Mesenchymal stem cell (in vitro differentiated cells and primary cell): ENCODE measurements at regions not wholly inside any gene's neighbourhood (a gene's known extent, or its start where the extent isn't known, plus 50 kb on each side); places are given as distances from the start of the nearest gene placed in this dataset.

ENCODE experiments used
- DNase-seq: peaks from one replicate; pipeline ENCODE4 v3.0.0-alpha.2; 2013
- H2AFZ ChIP-seq: one replicate; pipeline ENCODE4 v1.6.1; 2013; ENCODE audit warnings: low read depth, mild to moderate bottlenecking, control low read depth, inconsistent platforms, low read length, moderate library complexity
- H2AK5ac ChIP-seq: 2 replicates; pipeline ENCODE4 v1.6.1; 2013; ENCODE audit warnings: low read length, moderate library complexity, mild to moderate bottlenecking, inconsistent platforms; ENCODE audit not compliant: severe bottlenecking
- H2BK120ac ChIP-seq: one replicate; pipeline ENCODE4 v1.6.1; 2013; ENCODE audit warnings: low read depth, mild to moderate bottlenecking, inconsistent platforms, low read length, moderate library complexity
- H2BK12ac ChIP-seq, 2 experiments: one replicate each; pipeline ENCODE4 v1.6.1; 2013; ENCODE audit warnings: inconsistent platforms in 2 of 2, low read length in 2 of 2, mild to moderate bottlenecking in 2 of 2, moderate library complexity in 2 of 2, control low read depth in 1 of 2
- H2BK15ac ChIP-seq: one replicate; pipeline ENCODE4 v1.6.1; 2013; ENCODE audit warnings: mild to moderate bottlenecking, low read depth, inconsistent platforms; ENCODE audit not compliant: poor library complexity, severe bottlenecking
- H2BK5ac ChIP-seq: 2 replicates; pipeline ENCODE4 v1.6.1; 2013; ENCODE audit warnings: low read depth, mild to moderate bottlenecking, low read length, control low read depth, inconsistent platforms; ENCODE audit not compliant: poor library complexity, severe bottlenecking
- H3K14ac ChIP-seq, 2 experiments: one replicate each; pipeline ENCODE4 v1.6.1; 2013; ENCODE audit warnings: inconsistent platforms in 2 of 2, low read length in 2 of 2, control low read depth in 1 of 2, mild to moderate bottlenecking in 1 of 2, moderate library complexity in 1 of 2
- H3K18ac ChIP-seq, 2 experiments: one replicate each; pipeline ENCODE4 v1.6.1; 2013; ENCODE audit warnings: inconsistent platforms in 2 of 2, low read length in 2 of 2, control low read depth in 1 of 2, low read depth in 1 of 2, mild to moderate bottlenecking in 1 of 2
- H3K23ac ChIP-seq, 2 experiments: one replicate each; pipeline ENCODE4 v1.6.1; 2013; ENCODE audit warnings: inconsistent platforms in 2 of 2, low read length in 2 of 2, mild to moderate bottlenecking in 2 of 2, moderate library complexity in 2 of 2, control low read depth in 1 of 2
- H3K27ac ChIP-seq: 2 replicates; pipeline ENCODE4 v1.5.1; 2013; ENCODE audit warnings: mild to moderate bottlenecking, moderate library complexity, low read length, control low read depth, inconsistent platforms; ENCODE audit not compliant: poor library complexity, severe bottlenecking
- H3K27me3 ChIP-seq, 2 experiments: 2 replicates each; pipeline versions ENCODE4 v1.6.1 to v1.7.0; 2013; ENCODE audit warnings: low read length in 2 of 2, mild to moderate bottlenecking in 2 of 2, moderate library complexity in 2 of 2, control low read depth in 1 of 2, inconsistent platforms in 1 of 2; ENCODE audit not compliant: control insufficient read depth in 1 of 2, insufficient read depth in 1 of 2
- H3K36me3 ChIP-seq, 2 experiments: 2 replicates each; pipeline versions ENCODE4 v1.6.1 to v1.7.0; 2013; ENCODE audit warnings: low read length in 2 of 2, control low read depth in 1 of 2, inconsistent platforms in 1 of 2, low read depth in 1 of 2, mild to moderate bottlenecking in 1 of 2; ENCODE audit not compliant: insufficient read depth in 2 of 2, control insufficient read depth in 1 of 2
- H3K4ac ChIP-seq, 2 experiments: one replicate each; pipeline ENCODE4 v1.6.1; 2013; ENCODE audit warnings: inconsistent platforms in 2 of 2, low read length in 2 of 2, mild to moderate bottlenecking in 2 of 2, moderate library complexity in 2 of 2, control low read depth in 1 of 2, low read depth in 1 of 2
- H3K4me1 ChIP-seq: 2 replicates; pipeline ENCODE4 v1.6.1; 2013; ENCODE audit warnings: low read depth, low read length, control low read depth; ENCODE audit not compliant: control insufficient read depth, insufficient read depth
- H3K4me2 ChIP-seq: 2 replicates; pipeline ENCODE4 v1.6.1; 2013; ENCODE audit warnings: low read length, mild to moderate bottlenecking, inconsistent platforms; ENCODE audit not compliant: poor library complexity, severe bottlenecking
- H3K4me3 ChIP-seq, 2 experiments: 2 replicates each; pipeline versions ENCODE4 v1.5.1 to v1.7.0; 2013; ENCODE audit warnings: low read length in 2 of 2, mild to moderate bottlenecking in 2 of 2, control low read depth in 1 of 2, low read depth in 1 of 2; ENCODE audit not compliant: insufficient read depth in 1 of 2
- H3K79me1 ChIP-seq: replicated peaks from 2 replicates; pipeline ENCODE4 v1.6.1; 2013; ENCODE audit warnings: mild to moderate bottlenecking, control low read depth, low read length, inconsistent platforms; ENCODE audit not compliant: poor library complexity, severe bottlenecking
- H3K9ac ChIP-seq: 2 replicates; pipeline ENCODE4 v1.7.0; 2013; ENCODE audit warnings: mild to moderate bottlenecking, low read length, moderate library complexity
- H3K9me3 ChIP-seq: 2 replicates; pipeline ENCODE4 v1.7.0; 2013; ENCODE audit warnings: mild to moderate bottlenecking, low read length; ENCODE audit not compliant: control insufficient read depth
- H4K8ac ChIP-seq: one replicate; pipeline ENCODE4 v1.6.1; 2013; ENCODE audit warnings: inconsistent platforms, mild to moderate bottlenecking, low read length, moderate library complexity
- H4K91ac ChIP-seq: one replicate; pipeline ENCODE4 v1.6.1; 2013; ENCODE audit warnings: mild to moderate bottlenecking, low read length, inconsistent platforms
- WGBS: methylation state at CpG from one replicate; pipeline ENCODE4 v1.1.7; 2013; ENCODE audit warnings: mixed read lengths; 5-methylcytosine and 5-hydroxymethylcytosine counted together

- H4K8ac ChIP-seq: no peak overlapping the region
- no peak overlapping the region for H2AK5ac ChIP-seq
- H4K91ac ChIP-seq: no peak overlapping the region
- no peaks in the 10 kb centered on the region for H3K79me1 ChIP-seq
- H3K27ac ChIP-seq: no peak overlapping the region
- H3K4ac ChIP-seq: no peak overlapping the region
- H2BK12ac ChIP-seq: no peak overlapping the region
- H2BK5ac ChIP-seq: no peak overlapping the region
- H3K27me3 ChIP-seq: no peaks in the 10 kb centered on the region
- H2AFZ ChIP-seq: no peak overlapping the region
- no peaks in the 10 kb centered on the region for H3K36me3 ChIP-seq
- no peak overlapping the region for H3K9ac ChIP-seq
- no peak overlapping the region for H3K18ac ChIP-seq
- no peak overlapping the region for H3K14ac ChIP-seq
- H3K23ac ChIP-seq: no peak overlapping the region
- H3K4me3 ChIP-seq: no peak overlapping the region
- H2BK15ac ChIP-seq: no peak overlapping the region
- H3K4me1 ChIP-seq: no peaks in the 10 kb centered on the region
- H3K9me3 ChIP-seq: no peaks in the 10 kb centered on the region
- no peak overlapping the region for H3K4me2 ChIP-seq
- WGBS: 81% methylated on average over 8 of the region's 9 CpGs
- no peak overlapping the region for H2BK120ac ChIP-seq
- no peak for DNase-seq
Observed at GRCh38 chr2:16184945-16185660, 244.8 kb downstream of the MYCN start.

GRCh38 chr2:16184341-16184890 is 244.1 kb downstream of the MYCN start:
- no peak overlapping the region for H2BK15ac ChIP-seq
- peaks cover 0 to 2% of the 10 kb centered on the region in 2 experiments for H3K27me3 ChIP-seq
- H4K8ac ChIP-seq: no peak overlapping the region
- no peak overlapping the region for H3K9ac ChIP-seq
- no peak overlapping the region for H2BK12ac ChIP-seq
- H3K36me3 ChIP-seq: no peaks in the 10 kb centered on the region
- no peak overlapping the region for H2BK120ac ChIP-seq
- H3K9me3 ChIP-seq: no peaks in the 10 kb centered on the region
- no peak overlapping the region for H3K27ac ChIP-seq
- no peak overlapping the region for H3K23ac ChIP-seq
- H2BK5ac ChIP-seq: no peak overlapping the region
- no peak overlapping the region for H3K4me2 ChIP-seq
- no peak for DNase-seq
- H2AFZ ChIP-seq: no peak overlapping the region
- no peak overlapping the region for H3K14ac ChIP-seq
- no CpG with 5 or more reads among the region's 4 CpGs for WGBS
- no peak overlapping the region for H4K91ac ChIP-seq
- no peak overlapping the region for H3K4me3 ChIP-seq
- H3K4me1 ChIP-seq: no peaks in the 10 kb centered on the region
- H3K4ac ChIP-seq: no peak overlapping the region
- H2AK5ac ChIP-seq: no peak overlapping the region
- H3K79me1 ChIP-seq: no peaks in the 10 kb centered on the region
- no peak overlapping the region for H3K18ac ChIP-seq

GRCh38 chr2:16183345-16183744 is 243.0 kb downstream of the MYCN start:
- Histone ChIP-seq H3K4ac (no peak overlapping the region), H4K91ac (no peak overlapping the region), H2BK12ac (no peak overlapping the region), H3K9ac (no peak overlapping the region), H3K4me2 (no peak overlapping the region), H2BK120ac (no peak overlapping the region), H2BK15ac (no peak overlapping the region), H3K79me1 (no peaks in the 10 kb centered on the region), H3K4me1 (no peaks in the 10 kb centered on the region), H3K27ac (no peak overlapping the region), H3K4me3 (no peak overlapping the region), H2AK5ac (no peak overlapping the region), H3K9me3 (no peaks in the 10 kb centered on the region), H4K8ac (no peak overlapping the region), H3K36me3 (no peaks in the 10 kb centered on the region), H3K14ac (no peak overlapping the region), H3K27me3 (peaks cover 0 to 2% of the 10 kb centered on the region in 2 experiments), H3K23ac (no peak overlapping the region), H3K18ac (no peak overlapping the region), H2BK5ac (no peak overlapping the region), H2AFZ (no peak overlapping the region)
- WGBS: 78% methylated on average over 3 of the region's 3 CpGs
- no peak for DNase-seq

GRCh38 chr2:16182841-16183240 is 242.5 kb downstream of the MYCN start:
- Histone ChIP-seq H3K4ac (no peak overlapping the region), H2BK120ac (no peak overlapping the region), H3K23ac (no peak overlapping the region), H2BK12ac (no peak overlapping the region), H2BK15ac (no peak overlapping the region), H3K27me3 (peaks cover 0 to 2% of the 10 kb centered on the region in 2 experiments), H2BK5ac (no peak overlapping the region), H3K14ac (no peak overlapping the region), H3K79me1 (no peaks in the 10 kb centered on the region), H3K4me3 (no peak overlapping the region), H3K9ac (no peak overlapping the region), H3K36me3 (no peaks in the 10 kb centered on the region), H2AFZ (no peak overlapping the region), H3K27ac (no peak overlapping the region), H4K8ac (no peak overlapping the region), H3K9me3 (no peaks in the 10 kb centered on the region), H3K18ac (no peak overlapping the region), H4K91ac (no peak overlapping the region), H3K4me1 (no peaks in the 10 kb centered on the region), H2AK5ac (no peak overlapping the region), H3K4me2 (no peak overlapping the region)
- no peak for DNase-seq
